Stimulated activated CD8-positive, alpha-beta memory T cell treated with anti-CD3 and anti-CD28 coated beads, Interleukin-12 subunit alpha, Interleukin-12 subunit beta, amount 100 ng/mL, for 24 hours (primary cell): ENCODE measurements at regions not wholly inside any gene's neighbourhood (a gene's known extent, or its start where the extent isn't known, plus 50 kb on each side); places are given as distances from the start of the nearest gene placed in this dataset.
"Not testable (repeated sequence)": the region's sequence is repeated elsewhere in the genome, so short reads cannot be mapped to it uniquely, and the experiment has no call there.

ENCODE experiments used
- DNase-seq: peaks from one replicate; pipeline ENCODE4 v3.0.0-alpha.2; 2020; ENCODE audit errors: extremely low read depth

DNA sequence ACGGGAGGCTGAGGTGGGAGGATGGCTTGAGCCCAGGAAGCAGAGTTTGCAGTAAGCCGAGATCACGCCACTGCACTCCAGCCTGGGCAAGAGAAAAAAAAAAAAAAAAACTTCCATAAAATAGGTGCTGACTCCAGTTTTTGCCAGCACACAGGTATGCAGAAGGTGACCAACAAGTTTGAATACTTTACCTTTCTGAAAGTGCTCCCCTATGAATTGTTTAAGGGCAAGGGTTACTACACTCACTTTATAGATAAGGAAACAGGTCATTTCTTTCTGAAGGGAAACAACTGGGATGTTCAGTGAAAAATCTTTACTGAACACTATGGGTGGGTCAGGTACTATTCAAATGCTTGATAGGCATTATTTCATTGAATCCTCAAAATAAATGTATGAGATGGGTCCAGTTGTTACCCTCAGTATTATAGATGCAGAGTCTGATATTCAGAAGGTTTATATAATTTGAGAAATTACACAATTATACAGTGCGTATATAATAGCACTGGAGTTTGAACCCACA, 538.5 kb downstream of the INSC start:
- DNase-seq = no peak

DNA sequence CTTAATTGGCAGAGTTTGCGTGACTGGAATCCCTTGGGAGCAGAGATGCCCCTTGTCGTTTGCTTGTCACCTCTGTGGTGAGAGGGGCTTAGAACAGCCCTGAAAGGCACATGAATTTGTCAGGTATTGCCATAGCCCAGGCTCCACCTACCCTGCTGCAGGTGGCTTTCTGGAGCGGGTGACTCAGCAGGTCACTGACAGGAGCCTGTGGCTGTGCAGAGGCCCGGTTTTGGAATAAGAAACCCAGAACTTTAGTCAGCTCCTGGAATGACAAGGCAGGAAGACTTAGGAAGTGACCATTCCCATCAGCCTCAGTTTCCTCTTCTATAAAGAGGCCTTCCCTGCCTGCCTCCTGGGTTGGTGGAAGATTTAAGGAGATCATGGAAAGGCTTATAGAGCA, 539.7 kb downstream of the INSC start:
- DNase-seq = no peak

DNA sequence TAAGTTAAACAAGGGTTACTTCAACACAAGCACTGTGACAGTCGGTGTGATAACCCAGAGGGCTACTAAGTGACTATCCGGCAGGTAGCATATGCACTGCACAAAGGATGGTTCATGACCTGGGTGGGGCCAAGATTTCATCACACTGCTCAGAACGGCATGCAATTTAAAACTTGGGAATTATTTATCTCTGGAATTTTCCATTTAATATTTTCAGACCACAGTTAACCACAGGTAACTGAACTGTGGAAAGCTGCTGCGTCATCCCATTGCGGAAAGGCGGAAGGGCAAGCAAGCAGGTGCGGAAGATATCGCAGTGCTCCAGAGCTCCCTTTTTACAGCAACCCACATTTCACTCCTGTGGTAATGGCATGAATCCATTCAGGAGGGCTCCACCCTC, 540.8 kb downstream of the INSC start:
- no peak for DNase-seq

DNA sequence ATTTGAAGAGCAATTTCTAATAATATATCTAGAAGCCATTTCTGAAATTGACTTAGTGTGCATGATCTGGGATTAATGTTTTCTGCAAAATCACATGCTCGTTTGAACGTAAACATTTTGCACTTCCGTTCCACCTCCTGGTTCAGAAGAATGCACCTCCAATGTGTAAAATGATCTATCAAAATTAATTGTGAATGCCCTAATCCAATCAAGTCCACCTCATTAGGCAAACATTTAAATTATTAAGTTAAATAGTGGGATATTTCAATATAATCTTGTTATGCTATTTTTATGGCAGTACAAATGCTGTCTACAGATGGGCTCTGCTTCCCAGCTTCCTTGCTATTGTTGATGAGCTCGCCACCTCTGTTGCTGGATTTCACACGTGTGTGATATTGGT, 542.5 kb downstream of the INSC start:
- no peak for DNase-seq

DNA sequence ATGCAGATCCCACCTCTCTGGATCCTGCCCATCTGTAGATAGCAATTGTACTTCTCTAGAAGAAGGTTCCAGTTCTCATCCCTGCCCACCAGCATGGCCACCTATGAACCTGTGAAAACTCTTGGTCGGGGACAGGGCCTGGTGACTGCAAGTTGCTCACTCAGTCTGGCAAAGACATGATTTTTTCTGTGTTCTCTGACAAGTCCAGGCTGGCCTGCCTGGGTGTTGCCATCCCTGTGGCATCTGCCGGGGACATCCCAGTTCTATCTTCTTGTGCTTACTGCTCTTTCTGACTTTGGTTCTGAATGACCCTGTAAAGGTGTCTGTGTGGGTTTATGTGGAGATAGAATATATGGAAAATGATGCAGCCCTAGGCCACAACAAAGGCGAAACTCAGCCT, 545.8 kb downstream of the INSC start:
- DNase-seq = no peak

DNA sequence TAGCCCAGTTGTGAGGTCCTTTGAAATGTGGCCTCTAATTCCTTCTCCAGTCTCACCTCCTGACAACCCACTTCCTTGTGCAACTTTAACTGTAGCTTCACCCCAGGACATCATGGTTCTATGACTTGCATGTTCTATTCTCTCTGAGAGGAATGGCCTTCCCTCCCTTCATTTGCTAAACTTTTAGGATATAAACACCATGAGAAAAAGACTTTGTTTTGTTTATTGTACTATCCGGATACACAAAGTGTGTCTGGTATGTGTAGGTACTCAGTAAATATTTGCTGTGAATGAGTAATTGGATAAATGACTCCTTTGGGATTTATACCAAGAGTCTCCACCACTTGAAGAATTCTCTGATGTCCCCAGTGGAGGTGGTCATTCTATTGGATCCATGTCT, 547.6 kb downstream of the INSC start:
- no peak for DNase-seq

DNA sequence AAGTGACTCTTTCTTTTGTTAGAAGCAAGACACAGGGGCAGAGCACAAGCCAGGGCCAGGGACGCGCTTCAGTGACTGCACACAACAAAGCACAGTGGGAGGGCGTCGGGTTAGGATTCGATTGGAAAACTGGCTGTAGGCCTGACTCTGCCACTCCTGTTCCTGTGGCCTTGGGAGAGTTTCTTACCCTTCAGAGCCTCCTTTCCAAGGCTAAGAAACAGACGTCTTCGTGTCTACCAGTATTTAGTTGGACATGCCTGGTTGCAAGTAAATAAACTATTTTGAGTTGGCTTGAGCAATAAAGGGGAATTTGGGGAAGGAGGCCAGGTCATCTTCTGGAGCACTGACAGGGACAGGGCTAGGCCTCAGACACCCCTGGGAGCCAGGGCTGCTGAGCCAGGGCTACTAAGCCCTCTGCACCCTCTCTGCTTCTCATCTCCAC, 549.1 kb downstream of the INSC start:
- no peak for DNase-seq

DNA sequence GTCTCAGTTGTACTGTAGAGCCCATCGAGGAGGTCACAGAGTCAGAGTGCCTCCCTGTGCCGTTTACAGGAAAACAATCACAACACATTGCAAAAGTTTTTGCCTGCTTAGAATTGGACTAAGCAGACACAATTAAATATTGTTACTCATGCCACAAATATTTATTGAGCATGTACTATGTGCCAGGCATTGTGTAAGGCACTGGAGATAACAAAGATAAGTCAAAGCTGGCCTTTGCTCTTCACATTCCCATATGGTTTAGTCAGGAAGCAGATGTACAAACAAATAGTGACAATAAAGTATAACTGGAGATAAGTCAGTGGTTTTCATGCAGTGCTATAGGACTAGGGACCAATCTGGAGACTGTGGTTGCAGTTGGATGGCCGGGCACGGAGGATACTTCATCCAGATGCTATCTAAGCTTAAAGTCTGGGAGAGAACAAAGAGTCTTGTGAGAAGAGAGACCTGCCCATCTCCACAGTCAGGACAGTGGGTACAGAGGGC, 550.7 kb downstream of the INSC start:
- no peak for DNase-seq

DNA sequence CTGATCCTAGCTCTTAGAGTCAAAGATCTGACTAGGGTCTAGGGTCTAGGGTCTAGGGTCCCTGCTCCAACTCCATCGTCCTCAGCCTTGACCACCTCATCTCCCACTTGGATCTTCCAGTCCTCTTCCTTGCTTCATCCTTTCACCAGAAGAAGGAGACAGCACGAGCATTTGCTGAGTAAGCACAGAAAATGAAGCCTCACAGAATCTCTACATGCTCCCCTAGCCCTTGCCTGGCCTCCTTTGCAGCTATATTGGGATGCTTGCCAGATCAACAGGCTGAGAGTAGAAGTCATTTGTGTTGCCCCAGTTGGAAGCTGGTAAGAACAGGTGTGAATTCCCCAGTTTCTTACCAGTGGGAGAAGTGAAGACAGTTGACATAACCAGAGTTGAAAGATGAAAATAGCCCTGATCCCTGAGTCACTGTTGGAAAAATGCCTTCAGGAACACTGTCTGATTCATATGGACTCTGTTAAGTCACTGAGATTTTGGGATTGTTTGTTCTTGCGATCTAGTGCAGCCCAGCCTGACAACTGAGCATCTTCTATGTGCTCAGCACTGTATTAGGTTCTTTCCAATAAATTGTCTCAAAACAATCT, 552.5 kb downstream of the INSC start:
- DNase-seq = no peak

DNA sequence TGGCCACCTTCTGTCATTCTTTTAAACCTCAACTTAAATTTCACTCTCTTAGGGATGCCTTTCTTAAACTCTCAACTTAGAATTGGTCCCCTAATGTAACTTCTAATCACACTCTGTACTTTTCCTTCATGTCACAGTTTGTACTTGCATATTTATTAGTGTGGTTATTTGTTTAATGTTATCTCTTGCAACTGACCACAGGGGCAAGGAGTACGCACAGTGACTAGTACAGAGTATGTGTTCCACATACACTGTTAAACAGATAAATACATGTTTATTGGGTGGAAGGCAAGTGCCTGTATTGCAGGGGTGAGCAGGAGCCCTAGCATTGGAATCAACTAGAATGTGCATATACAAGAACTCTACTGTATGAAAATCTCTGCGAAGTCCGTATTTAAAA, 554.0 kb downstream of the INSC start:
- DNase-seq = no peak

DNA sequence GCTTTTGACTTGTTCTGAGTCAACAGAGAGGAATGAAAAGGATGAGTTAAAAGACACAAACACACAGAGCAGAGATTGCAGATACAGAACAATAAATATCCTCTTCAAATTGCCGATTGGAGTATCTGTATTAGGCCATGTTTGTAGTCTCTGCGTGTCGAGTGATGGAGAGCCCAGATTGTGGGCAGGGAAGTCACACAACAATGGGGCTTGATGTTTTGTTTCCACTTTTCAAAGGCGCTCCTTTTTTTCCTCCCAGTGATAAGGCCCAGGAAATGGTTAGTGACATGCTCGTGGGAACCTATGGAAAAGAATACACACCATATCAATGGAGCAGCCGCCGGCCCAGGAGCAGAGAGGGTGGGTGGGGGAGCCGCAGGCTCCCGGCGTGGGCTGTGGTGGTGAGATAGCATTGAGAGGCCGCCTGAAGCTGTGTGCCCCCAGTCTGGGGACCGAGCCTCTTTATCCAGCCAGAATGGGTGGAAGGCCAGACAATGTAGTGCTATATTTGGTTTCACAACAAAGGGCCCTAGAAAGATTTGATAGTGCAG, 555.9 kb downstream of the INSC start:
- DNase-seq = no peak

DNA sequence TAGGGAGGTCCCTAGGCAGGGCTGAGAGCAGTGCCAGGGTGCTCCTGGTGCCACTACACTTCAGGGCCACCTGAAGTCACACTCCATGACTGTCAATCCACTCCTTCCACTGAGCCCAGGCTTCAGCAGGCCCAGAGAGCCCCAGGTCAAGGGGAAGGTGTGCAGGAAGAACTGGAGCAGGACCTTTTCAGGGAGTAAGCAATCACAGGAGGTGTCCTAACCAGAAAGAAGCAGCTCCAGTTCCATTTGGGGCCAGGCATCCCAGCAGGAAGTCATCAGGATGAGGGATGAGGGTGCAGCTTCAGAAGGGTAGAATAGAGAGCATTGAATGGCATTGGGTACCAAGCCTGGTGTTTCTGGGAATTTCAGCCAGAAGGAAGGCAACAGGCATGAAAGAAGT, 556.5 kb downstream of the INSC start:
- no peak for DNase-seq

DNA sequence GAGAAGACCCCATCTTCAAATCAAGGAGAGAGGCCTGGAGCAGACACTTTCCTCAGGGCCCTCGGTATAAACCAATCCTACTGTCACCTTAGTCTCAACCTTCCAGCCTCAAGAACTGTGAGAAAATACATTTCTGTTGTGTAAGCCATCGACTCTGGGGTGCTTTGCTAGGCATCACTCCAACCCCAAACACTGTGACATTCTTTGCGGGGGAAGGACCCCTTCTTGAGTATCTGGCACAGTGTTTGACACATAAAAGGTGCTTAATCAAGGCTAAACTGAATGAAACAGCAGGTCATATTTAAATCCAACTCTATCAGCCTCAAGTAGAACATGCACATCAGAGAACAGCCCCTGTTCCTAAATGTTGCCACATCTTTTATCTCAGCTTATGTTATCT, 558.1 kb downstream of the INSC start:
- no peak for DNase-seq

DNA sequence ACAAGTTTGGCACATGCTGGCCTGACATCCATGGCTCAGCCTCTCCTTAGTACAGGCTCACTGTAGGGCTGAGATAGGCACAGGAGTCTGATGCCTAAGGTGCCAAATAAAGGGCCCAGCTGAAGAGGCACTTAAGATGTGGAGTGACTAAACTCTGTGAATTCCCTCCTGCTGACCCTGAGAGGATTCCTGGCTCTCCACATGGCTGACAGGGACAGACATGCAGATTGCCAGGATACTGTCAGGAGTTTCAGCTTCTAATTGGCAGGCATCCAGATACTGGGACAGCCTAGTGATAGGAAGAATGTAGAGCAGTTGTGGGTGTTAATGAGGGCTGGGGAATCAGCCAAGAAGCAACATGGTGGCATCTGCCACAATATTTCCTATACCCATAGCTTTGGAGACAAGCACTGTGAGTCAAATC, 558.7 kb downstream of the INSC start:
- DNase-seq = no peak

DNA sequence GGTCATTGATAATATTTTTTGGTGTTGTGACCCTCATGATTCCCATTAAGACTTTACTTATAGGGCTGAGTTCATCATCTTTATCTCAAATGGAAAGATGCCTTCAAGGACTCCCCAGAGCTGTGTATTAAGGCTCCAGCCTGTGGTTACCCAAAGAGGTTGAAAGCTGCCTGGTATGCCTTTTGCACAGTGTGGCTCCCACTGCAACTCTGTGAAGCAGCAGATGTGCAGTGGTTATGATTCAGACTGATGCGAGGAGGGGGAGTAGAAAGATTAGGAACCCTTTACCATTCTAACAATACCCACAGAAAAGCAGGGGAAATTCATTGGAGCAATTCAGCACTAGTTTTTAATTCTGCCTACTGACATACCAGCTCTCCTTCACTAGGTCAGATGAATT, 560.0 kb downstream of the INSC start:
- no peak for DNase-seq

DNA sequence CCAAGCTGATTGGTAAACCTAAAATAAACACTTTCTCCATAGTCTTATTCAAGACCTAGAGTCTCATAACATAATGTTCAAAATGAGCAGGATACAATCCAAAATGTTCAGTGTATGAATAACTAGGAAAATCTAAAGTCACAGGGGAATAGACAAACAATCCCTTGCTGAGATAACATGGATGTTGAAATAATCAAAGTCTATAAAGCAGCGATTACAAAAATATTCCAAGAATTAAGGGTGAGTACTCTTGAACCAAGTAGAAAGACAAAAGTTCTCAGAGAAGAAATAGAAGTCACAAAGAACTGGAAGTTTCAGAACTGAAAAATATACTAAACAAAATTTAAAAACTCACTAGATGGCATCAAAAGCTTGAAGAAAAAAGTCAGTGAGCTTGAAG, 561.0 kb downstream of the INSC start:
- DNase-seq = no peak

DNA sequence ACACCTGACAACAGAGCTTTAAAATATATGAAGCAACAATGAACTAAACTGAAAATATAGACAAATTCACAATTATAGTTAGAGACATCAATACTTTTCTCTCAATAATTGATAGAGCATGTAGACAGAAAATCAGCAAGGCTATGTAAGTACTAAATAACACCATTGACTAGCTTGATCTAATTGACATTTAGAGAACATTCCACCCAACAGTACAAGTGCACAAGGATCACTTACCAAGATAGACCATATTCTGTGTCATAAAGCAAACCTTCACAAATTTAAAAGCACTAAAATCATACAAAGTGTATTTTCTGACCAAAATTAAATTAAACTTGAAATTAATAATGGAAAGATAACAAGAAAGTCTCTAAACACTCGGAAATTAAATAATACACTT, 562.5 kb downstream of the INSC start:
- DNase-seq = no peak

DNA sequence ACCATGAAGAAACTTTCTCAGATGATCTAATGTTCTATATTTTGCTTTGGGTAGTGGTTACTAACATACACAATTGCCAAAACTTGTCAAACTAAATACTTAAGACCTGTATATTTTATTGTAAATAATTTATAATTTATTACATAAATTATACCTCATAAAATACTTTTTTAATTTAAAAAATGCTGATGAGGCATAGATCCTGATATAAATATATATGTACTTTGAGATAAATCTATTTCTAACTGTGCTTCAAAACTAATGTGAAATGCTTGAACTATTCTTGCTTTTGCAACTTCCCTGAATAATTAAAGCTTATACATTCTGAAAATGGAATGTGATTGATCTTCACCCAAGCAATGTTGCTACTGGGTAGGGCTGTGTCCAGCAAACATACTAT, 568.8 kb downstream of the INSC start:
- no peak for DNase-seq

DNA sequence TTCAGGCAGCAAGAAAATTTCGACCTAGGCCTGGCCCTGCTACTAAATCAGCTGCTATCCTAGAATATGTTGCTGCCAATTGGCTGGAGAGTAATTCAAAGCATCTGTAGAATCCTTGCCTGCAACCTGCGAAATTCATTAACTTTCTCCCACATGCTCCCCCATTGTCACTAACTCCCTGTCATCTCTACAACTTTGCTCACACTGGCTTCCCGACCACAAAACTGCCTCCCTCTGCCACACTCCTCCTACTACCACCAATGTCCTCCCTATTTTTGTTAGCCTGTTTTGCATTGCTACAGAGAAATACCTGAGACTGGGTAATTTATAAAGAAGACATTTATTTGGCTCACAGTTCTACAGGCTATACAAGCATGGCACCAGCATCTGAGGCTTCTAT, 570.6 kb downstream of the INSC start:
- no peak for DNase-seq

DNA sequence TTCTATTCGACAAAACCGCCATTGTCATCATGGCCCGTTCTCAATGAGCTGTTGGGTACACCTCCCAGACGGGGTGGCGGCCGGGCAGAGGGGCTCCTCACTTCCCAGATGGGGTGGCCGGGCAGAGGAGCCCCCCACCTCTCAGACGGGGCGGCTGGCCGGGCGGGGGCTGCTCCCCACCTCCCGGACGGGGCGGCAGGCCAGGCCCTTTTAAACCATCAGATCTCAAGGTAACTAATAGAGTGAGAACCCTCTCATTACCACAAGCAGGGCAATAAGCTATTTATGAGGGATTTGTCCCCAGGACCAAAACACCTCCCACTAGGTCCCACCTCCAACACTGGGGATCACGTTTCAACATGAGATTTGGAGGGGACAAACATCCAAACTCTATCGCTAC, 571.5 kb downstream of the INSC start:
- DNase-seq = not testable (repeated sequence)

DNA sequence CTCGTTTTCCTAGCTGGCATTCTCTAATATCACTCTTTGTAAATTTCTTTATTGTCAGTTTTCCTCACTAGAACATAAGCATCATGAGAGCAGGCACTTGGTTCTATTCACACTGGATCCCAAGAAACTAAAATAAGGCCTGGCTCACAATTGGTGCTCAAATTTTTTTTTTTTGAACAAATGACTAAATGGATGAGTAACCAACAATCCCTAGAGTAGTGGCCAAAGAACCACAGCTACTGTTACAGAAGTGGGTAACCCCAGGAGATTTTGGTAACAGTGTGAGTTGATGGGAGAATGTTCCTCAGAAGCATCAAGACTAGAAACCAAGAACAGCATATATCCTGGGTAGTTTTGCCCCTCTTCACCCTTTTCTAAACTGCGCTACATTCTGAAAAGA, 572.6 kb downstream of the INSC start:
- no peak for DNase-seq

DNA sequence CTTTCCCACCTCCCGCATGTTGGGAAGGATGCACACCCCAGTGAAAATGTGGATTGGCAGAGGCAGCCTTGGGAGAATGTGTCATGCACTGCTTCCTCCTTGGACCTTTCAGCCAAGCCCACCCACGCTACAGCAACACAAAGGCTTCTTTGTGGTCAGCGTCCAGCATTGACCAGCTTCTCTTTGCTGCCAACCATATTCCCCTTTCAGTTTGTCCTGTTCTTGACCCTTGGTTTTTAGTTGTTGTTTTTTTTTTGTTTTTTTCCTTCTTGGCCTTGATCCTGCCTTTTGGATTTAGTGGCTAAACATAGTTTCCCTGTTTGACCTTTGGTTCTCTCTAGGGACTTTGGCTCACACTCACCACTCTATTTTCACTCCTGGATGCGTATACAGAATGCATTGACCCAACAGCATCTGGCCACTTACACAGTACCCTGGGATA, 573.6 kb downstream of the INSC start:
- no peak for DNase-seq

DNA sequence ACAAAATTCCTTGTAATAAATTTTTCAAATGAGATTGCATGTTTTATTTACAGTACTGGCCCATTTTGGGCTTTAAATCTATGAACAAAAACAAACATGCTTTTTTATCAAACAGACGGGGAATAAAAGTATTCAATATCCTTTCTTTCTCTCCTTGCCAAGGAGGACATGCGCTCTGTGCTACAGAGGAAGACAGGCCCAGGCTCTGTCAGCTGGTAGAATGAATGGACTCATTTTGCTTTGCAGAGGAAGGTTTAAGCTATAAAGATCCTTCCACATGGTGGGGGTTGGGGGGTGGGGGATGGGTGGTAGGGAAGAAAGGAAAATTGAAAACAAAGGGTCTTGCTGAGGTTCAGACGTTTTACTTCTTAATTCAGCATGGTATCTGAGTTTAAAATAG, 575.6 kb downstream of the INSC start:
- no peak for DNase-seq

DNA sequence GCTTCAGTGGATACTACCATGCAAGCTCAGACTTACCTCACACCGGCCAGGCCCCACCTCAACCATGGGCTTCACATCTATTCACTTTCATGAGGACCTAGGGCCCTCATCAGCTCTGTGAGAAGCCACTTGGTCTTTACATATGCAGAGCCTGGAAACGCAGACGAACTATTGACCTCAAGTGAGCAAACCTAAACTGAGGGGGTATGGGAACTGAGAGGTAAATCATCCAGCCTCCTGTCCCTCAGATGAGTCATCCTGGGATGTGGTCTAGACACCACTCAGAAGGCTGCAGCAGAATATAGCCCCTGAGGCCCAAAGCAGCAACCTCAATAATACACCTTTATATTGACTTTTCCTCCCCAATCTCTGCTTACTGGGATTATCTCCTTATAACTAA, 578.0 kb downstream of the INSC start:
- no peak for DNase-seq
